Panc1 (cell line): ENCODE measurements at regions not wholly inside any gene's neighbourhood (a gene's known extent, or its start where the extent isn't known, plus 50 kb on each side); places are given as distances from the start of the nearest gene placed in this dataset.

Experiments
- ATAC-seq: fragments of 200-7000 bp; cut with Tn5 transposase; 2 replicates; pipeline ENCODE4 v1.9.1; 2020; ENCODE audit warnings: mild to moderate bottlenecking, moderate library complexity
- BruUV-seq: library from RNA; stranded (reverse); fragments of 400-500 nt; replicated peaks from 2 replicates; lab custom pipeline; 2021; lab: Mats Ljungman, UMichigan
- CTCF ChIA-PET: fragments of 300-600 bp; sonication (Branson Sonifier 250); formaldehyde crosslinking; loops from one replicate; lab custom pipeline; 2022; ENCODE audit warnings: antibody characterized with exemption; lab: Charles Lee
- POLR2A ChIA-PET: fragments of 300-600 bp; sonication (Branson Sonifier 250); formaldehyde crosslinking; loops from one replicate; lab custom pipeline; 2022; ENCODE audit warnings: antibody characterized with exemption; lab: Charles Lee
- DNase-seq: peaks from one replicate; pipeline ENCODE4 v3.0.0-alpha.2; 2010; ENCODE audit warnings: low read depth, low spot score
- H3K27ac ChIP-seq: 2 replicates; pipeline ENCODE4 v1.5.1; 2011; ENCODE audit warnings: mild to moderate bottlenecking, low read length, inconsistent platforms
- H3K27me3 ChIP-seq: fragments of 200-500 bp; sonication (Bioruptor generic); 2 replicates; pipeline ENCODE4 v1.6.0; 2014; ENCODE audit warnings: low read length, inconsistent platforms; ENCODE audit not compliant: control insufficient read depth, insufficient read depth
- H3K36me3 ChIP-seq: fragments of 200-500 bp; sonication (Bioruptor generic); 2 replicates; pipeline ENCODE4 v1.5.1; 2014; ENCODE audit warnings: inconsistent platforms, mild to moderate bottlenecking, low read length, moderate library complexity; ENCODE audit not compliant: control insufficient read depth, insufficient read depth
- H3K4me1 ChIP-seq: 2 replicates; pipeline ENCODE4 v1.5.1; 2011; ENCODE audit warnings: inconsistent platforms, mild to moderate bottlenecking, low read length, moderate library complexity; ENCODE audit not compliant: control insufficient read depth, insufficient read depth
- H3K4me3 ChIP-seq, 2 experiments: 2 replicates each; pipeline ENCODE4 v1.5.1; 2011 to 2012; ENCODE audit warnings: low read depth in 2 of 2, low read length in 2 of 2, mild to moderate bottlenecking in 2 of 2, inconsistent platforms in 1 of 2, moderate library complexity in 1 of 2
- H3K9me3 ChIP-seq: fragments of 200-500 bp; sonication (Bioruptor generic); 2 replicates; pipeline ENCODE4 v1.5.1; 2014; ENCODE audit warnings: low read depth, mild to moderate bottlenecking, inconsistent platforms, low read length, moderate library complexity; ENCODE audit not compliant: control insufficient read depth, insufficient read depth
- CTCF ChIP-seq: fragments of 450-650 bp; IDR thresholded peaks from 2 replicates; pipeline ENCODE4 v1.5.1; 2017; ENCODE audit warnings: mild to moderate bottlenecking
- POLR2AphosphoS5 ChIP-seq: IDR thresholded peaks from 2 replicates; pipeline ENCODE4 v1.6.1; 2012; ENCODE audit warnings: mild to moderate bottlenecking, low read depth, low read length, moderate library complexity
- REST ChIP-seq, 2 experiments: IDR thresholded peaks; 2 replicates each; pipeline ENCODE4 v1.6.1; 2011 to 2012; ENCODE audit warnings: low read depth in 2 of 2, control low read depth in 1 of 2, low read length in 1 of 2, mild to moderate bottlenecking in 1 of 2, moderate library complexity in 1 of 2; ENCODE audit not compliant: insufficient read depth in 1 of 2
- SIN3A ChIP-seq: IDR thresholded peaks from 2 replicates; pipeline ENCODE4 v1.6.1; 2012; ENCODE audit warnings: low read depth, mild to moderate bottlenecking, low read length, moderate library complexity, borderline replicate concordance; ENCODE audit not compliant: insufficient read depth
- TCF7L2 ChIP-seq: IDR thresholded peaks from 2 replicates; pipeline ENCODE4 v1.6.1; 2011; ENCODE audit warnings: mild to moderate bottlenecking, low read depth, low read length, inconsistent platforms
- in situ Hi-C: cut with HindIII; loops from 2 replicates; pipeline ENCODE4 v1.10.0; 2016; ENCODE audit warnings: low sequenced_read_pairs, low pct_unique_long_range_greater_than_20kb
- intact Hi-C: fragments of 100-400 bp; cut with micrococcal nuclease; formaldehyde crosslinking; loops from one replicate; pipeline ENCODE4 v1.10.0; 2022; ENCODE audit not compliant: unreplicated experiment

- Histone ChIP-seq H3K9me3 (no peaks in the 10 kb centered on the region), H3K4me1 (no peaks in the 10 kb centered on the region), H3K27me3 (no peaks in the 10 kb centered on the region), H3K4me3 (no peak overlapping the region), H3K36me3 (no peaks in the 10 kb centered on the region), H3K27ac (no peak overlapping the region)
- ATAC-seq (no peak), DNase-seq (no peak)
- CTCF ChIA-PET: interaction anchor here (0.6 kb wide), 1 partner anchor 842 kb away, joined by 5 read pairs; no protein-coding TSS in a partner anchor
- POLR2A ChIA-PET: interaction anchor here (0.5 kb wide), 1 partner anchor 18 kb away, joined by 3 read pairs; no protein-coding TSS in a partner anchor
- intact Hi-C loops: no loop called here
- in situ Hi-C loops: no loop called here
- TF ChIP-seq SIN3A (no peak), TCF7L2 (no peak), POLR2AphosphoS5 (no peak), CTCF (no peak), REST (IDR thresholded peaks at IDR 0.05; ENCODE audit: insufficient read depth in 1 of 2, low read depth in 2 of 2, low read length in 1 of 2) (no peak)
- BruUV-seq: no TSS peak
Observed at GRCh38 chr10:8468477-8468876, 414.0 kb downstream of the GATA3 start.

GRCh38 chr10:8473205-8473604 is 418.7 kb downstream of the GATA3 start:
- ChIA-PET POLR2A (no interaction called here), CTCF (no interaction called here)
- no peak overlapping the region for H3K27ac ChIP-seq
- in situ Hi-C loops: no loop called here
- intact Hi-C loops: no loop called here
- ATAC-seq (no peak), DNase-seq (no peak)
- no peaks in the 10 kb centered on the region for H3K27me3 ChIP-seq
- H3K36me3 ChIP-seq: no peaks in the 10 kb centered on the region
- TF ChIP-seq CTCF (no peak), SIN3A (no peak), REST (IDR thresholded peaks at IDR 0.05; ENCODE audit: insufficient read depth in 1 of 2, low read depth in 2 of 2, low read length in 1 of 2) (no peak), TCF7L2 (no peak), POLR2AphosphoS5 (no peak)
- H3K9me3 ChIP-seq: no peaks in the 10 kb centered on the region
- no TSS peak for BruUV-seq
- H3K4me1 ChIP-seq: no peaks in the 10 kb centered on the region
- no peak overlapping the region for H3K4me3 ChIP-seq
